GM23338 (cell line): ENCODE measurements at regions not wholly inside any gene's neighbourhood (a gene's known extent, or its start where the extent isn't known, plus 50 kb on each side); places are given as distances from the start of the nearest gene placed in this dataset.
A peak's percentile ranks its signal among the peaks of the same experiment; 100 is the strongest.

Experiments used
- ATAC-seq: fragments of 200-7000 bp; cut with Tn5 transposase; 3 replicates; pipeline ENCODE4 v1.9.1; 2020
- DNase-seq: peaks from one replicate; pipeline ENCODE4 v3.0.0-alpha.2; 2015; ENCODE audit warnings: low spot score
- H2AFZ ChIP-seq: fragments of 200-600 bp; sonication (generic); 2 replicates; pipeline ENCODE4 v1.8.0; 2016; ENCODE audit warnings: antibody characterized with exemption, mild to moderate bottlenecking, moderate library complexity
- H3F3A ChIP-seq: fragments of 200-600 bp; sonication (generic); replicated peaks from 2 replicates; pipeline ENCODE4 v1.8.0; 2017; ENCODE audit warnings: antibody characterized with exemption, mixed run types, low read depth
- H3K27ac ChIP-seq: fragments of 200-600 bp; sonication (generic); 2 replicates; pipeline ENCODE4 v1.6.1; 2016; ENCODE audit warnings: low read depth
- H3K27me3 ChIP-seq: fragments of 200-600 bp; sonication (generic); 2 replicates; pipeline ENCODE4 v1.8.0; 2016; ENCODE audit warnings: mild to moderate bottlenecking, mixed run types, moderate library complexity; ENCODE audit not compliant: insufficient read depth
- H3K36me3 ChIP-seq: fragments of 200-600 bp; sonication (generic); 2 replicates; pipeline ENCODE4 v1.8.0; 2016; ENCODE audit warnings: mild to moderate bottlenecking; ENCODE audit not compliant: insufficient read depth
- H3K4me1 ChIP-seq: fragments of 200-600 bp; sonication (generic); 2 replicates; pipeline ENCODE4 v1.8.0; 2016; ENCODE audit warnings: mild to moderate bottlenecking, moderate library complexity; ENCODE audit not compliant: insufficient read depth
- H3K4me2 ChIP-seq: fragments of 200-600 bp; sonication (generic); 2 replicates; pipeline ENCODE4 v1.7.1; 2017; ENCODE audit warnings: mixed run types
- H3K4me3 ChIP-seq: fragments of 200-600 bp; sonication (generic); 2 replicates; pipeline ENCODE4 v1.6.1; 2016; ENCODE audit warnings: mixed run types
- H3K79me2 ChIP-seq: fragments of 200-600 bp; sonication (generic); replicated peaks from 2 replicates; pipeline ENCODE4 v1.8.0; 2017; ENCODE audit warnings: mild to moderate bottlenecking; ENCODE audit not compliant: insufficient read depth
- H3K9me2 ChIP-seq: fragments of 200-600 bp; sonication (generic); 2 replicates; pipeline ENCODE4 v1.8.0; 2017; ENCODE audit not compliant: insufficient read depth
- H4K20me1 ChIP-seq: fragments of 200-600 bp; sonication (generic); replicated peaks from 2 replicates; pipeline ENCODE4 v1.8.0; 2017; ENCODE audit warnings: mild to moderate bottlenecking; ENCODE audit not compliant: insufficient read depth
- H3K27ac Mint-ChIP-seq: 2 replicates; pipeline ENCODE4 v1.8.0; 2020; ENCODE audit warnings: inconsistent platforms, mild to moderate bottlenecking, moderate library complexity, mixed read lengths
- H3K27me3 Mint-ChIP-seq: 3 replicates; pipeline ENCODE4 v1.8.0; 2022; ENCODE audit warnings: low read depth, mild to moderate bottlenecking, moderate library complexity, mixed read lengths, inconsistent platforms; ENCODE audit not compliant: insufficient read depth, poor library complexity
- H3K36me3 Mint-ChIP-seq: 3 replicates; pipeline ENCODE4 v1.8.0; 2021; ENCODE audit warnings: low read depth, mild to moderate bottlenecking, inconsistent platforms, moderate library complexity, mixed read lengths
- H3K4me1 Mint-ChIP-seq: 3 replicates; pipeline ENCODE4 v1.8.0; 2020; ENCODE audit warnings: mild to moderate bottlenecking, inconsistent platforms, mixed read lengths
- H3K4me3 Mint-ChIP-seq: 3 replicates; pipeline ENCODE4 v1.8.0; 2021; ENCODE audit warnings: moderate library complexity, mild to moderate bottlenecking, inconsistent platforms, mixed read lengths
- H3K9me3 Mint-ChIP-seq: 3 replicates; pipeline ENCODE4 v1.8.0; 2020; ENCODE audit warnings: moderate library complexity, mild to moderate bottlenecking, inconsistent platforms, mixed read lengths
- CREB1 ChIP-seq: fragments of 250-450 bp; sonication (Bioruptor Pico); IDR thresholded peaks from 2 replicates; pipeline ENCODE4 v1.5.0; 2020; ENCODE audit warnings: low read depth, mild to moderate bottlenecking, moderate library complexity
- EZH2 ChIP-seq: fragments of 200-600 bp; sonication (generic); IDR thresholded peaks from one replicate; pipeline ENCODE4 v1.8.0; 2017; ENCODE audit warnings: antibody characterized with exemption, mild to moderate bottlenecking, low read depth; ENCODE audit not compliant: unreplicated experiment
- EZH2phosphoT487 ChIP-seq: fragments of 200-600 bp; sonication (generic); IDR thresholded peaks from one replicate; pipeline ENCODE4 v1.8.1; 2018; ENCODE audit warnings: antibody characterized with exemption; ENCODE audit not compliant: unreplicated experiment
- JUNB ChIP-seq: IDR thresholded peaks from one replicate; pipeline ENCODE4 v1.6.1; 2016; ENCODE audit warnings: antibody characterized with exemption; ENCODE audit not compliant: unreplicated experiment
- STAT1 ChIP-seq: IDR thresholded peaks from one replicate; pipeline ENCODE4 v1.6.1; 2016; ENCODE audit warnings: antibody characterized with exemption; ENCODE audit not compliant: unreplicated experiment
- ZNF114 ChIP-seq: fragments of 250-450 bp; sonication (Bioruptor Pico); IDR thresholded peaks from 2 replicates; pipeline ENCODE4 v1.5.0; 2020; ENCODE audit warnings: mild to moderate bottlenecking, moderate library complexity
- ZNF331 ChIP-seq: fragments of 250-450 bp; sonication (Bioruptor Pico); IDR thresholded peaks from 2 replicates; pipeline ENCODE4 v1.5.0; 2020; ENCODE audit warnings: low read depth, mild to moderate bottlenecking, moderate library complexity
- TF ChIP-seq, protein P1 (sequence below): IDR thresholded peaks from 2 replicates; pipeline ENCODE4 v1.6.1; 2016; ENCODE audit warnings: antibody characterized with exemption
- TF ChIP-seq, protein P2 (sequence below): fragments of 250-450 bp; sonication (Bioruptor Pico); IDR thresholded peaks from 2 replicates; pipeline ENCODE4 v1.5.0; 2020; ENCODE audit warnings: mild to moderate bottlenecking, moderate library complexity
- TF ChIP-seq, protein P3 (sequence below): IDR thresholded peaks from one replicate; pipeline ENCODE4 v1.6.1; 2018; ENCODE audit warnings: antibody characterized with exemption; ENCODE audit not compliant: unreplicated experiment

DNA sequence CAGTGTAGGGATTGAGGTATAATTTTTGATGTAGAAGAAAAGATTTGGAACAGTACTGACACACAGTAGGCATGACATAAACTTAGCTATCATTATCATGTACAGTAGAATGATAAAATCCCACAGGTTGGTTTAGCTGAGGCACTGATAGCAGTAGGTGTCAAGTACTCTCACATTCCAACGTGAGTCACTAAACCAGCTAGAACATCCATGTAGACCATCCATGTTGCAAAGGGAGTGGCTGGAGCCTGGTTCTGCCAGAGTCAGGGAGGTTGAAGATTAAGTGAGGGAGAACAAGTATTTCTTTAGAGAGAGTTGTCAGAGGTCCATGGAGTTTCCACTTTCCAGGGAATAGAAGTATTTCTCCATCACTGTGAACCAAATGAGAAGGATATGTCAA is 157.2 kb upstream of the TMEM108 start:
- no peak overlapping the region for H2AFZ ChIP-seq
- H3K36me3 ChIP-seq, result no peaks in the 10 kb centered on the region
- DNase-seq, result no peak
- H3F3A ChIP-seq, result no peaks in the 10 kb centered on the region
- peaks cover 8% of the 10 kb centered on the region; the same call in 1 of the 2 replicates for H3K9me2 ChIP-seq
- H3K36me3 Mint-ChIP-seq, result no peaks in the 10 kb centered on the region
- peaks cover 3% of the 10 kb centered on the region for H3K27me3 Mint-ChIP-seq
- no peaks in the 10 kb centered on the region; the same call in 2 of the 3 replicates for H3K9me3 Mint-ChIP-seq
- no peak overlapping the region for H3K4me3 ChIP-seq
- no peaks in the 10 kb centered on the region for H3K4me1 ChIP-seq
- peaks cover 2% of the 10 kb centered on the region; the same call in 1 of the 3 replicates for H3K4me1 Mint-ChIP-seq
- no peaks in the 10 kb centered on the region for H4K20me1 ChIP-seq
- no peak for TF ChIP-seq EZH2phosphoT487
- no peak for TF ChIP-seq EZH2
- TF ChIP-seq, protein P1, sequence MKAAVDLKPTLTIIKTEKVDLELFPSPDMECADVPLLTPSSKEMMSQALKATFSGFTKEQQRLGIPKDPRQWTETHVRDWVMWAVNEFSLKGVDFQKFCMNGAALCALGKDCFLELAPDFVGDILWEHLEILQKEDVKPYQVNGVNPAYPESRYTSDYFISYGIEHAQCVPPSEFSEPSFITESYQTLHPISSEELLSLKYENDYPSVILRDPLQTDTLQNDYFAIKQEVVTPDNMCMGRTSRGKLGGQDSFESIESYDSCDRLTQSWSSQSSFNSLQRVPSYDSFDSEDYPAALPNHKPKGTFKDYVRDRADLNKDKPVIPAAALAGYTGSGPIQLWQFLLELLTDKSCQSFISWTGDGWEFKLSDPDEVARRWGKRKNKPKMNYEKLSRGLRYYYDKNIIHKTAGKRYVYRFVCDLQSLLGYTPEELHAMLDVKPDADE, result no peak
- TF ChIP-seq, protein P2, sequence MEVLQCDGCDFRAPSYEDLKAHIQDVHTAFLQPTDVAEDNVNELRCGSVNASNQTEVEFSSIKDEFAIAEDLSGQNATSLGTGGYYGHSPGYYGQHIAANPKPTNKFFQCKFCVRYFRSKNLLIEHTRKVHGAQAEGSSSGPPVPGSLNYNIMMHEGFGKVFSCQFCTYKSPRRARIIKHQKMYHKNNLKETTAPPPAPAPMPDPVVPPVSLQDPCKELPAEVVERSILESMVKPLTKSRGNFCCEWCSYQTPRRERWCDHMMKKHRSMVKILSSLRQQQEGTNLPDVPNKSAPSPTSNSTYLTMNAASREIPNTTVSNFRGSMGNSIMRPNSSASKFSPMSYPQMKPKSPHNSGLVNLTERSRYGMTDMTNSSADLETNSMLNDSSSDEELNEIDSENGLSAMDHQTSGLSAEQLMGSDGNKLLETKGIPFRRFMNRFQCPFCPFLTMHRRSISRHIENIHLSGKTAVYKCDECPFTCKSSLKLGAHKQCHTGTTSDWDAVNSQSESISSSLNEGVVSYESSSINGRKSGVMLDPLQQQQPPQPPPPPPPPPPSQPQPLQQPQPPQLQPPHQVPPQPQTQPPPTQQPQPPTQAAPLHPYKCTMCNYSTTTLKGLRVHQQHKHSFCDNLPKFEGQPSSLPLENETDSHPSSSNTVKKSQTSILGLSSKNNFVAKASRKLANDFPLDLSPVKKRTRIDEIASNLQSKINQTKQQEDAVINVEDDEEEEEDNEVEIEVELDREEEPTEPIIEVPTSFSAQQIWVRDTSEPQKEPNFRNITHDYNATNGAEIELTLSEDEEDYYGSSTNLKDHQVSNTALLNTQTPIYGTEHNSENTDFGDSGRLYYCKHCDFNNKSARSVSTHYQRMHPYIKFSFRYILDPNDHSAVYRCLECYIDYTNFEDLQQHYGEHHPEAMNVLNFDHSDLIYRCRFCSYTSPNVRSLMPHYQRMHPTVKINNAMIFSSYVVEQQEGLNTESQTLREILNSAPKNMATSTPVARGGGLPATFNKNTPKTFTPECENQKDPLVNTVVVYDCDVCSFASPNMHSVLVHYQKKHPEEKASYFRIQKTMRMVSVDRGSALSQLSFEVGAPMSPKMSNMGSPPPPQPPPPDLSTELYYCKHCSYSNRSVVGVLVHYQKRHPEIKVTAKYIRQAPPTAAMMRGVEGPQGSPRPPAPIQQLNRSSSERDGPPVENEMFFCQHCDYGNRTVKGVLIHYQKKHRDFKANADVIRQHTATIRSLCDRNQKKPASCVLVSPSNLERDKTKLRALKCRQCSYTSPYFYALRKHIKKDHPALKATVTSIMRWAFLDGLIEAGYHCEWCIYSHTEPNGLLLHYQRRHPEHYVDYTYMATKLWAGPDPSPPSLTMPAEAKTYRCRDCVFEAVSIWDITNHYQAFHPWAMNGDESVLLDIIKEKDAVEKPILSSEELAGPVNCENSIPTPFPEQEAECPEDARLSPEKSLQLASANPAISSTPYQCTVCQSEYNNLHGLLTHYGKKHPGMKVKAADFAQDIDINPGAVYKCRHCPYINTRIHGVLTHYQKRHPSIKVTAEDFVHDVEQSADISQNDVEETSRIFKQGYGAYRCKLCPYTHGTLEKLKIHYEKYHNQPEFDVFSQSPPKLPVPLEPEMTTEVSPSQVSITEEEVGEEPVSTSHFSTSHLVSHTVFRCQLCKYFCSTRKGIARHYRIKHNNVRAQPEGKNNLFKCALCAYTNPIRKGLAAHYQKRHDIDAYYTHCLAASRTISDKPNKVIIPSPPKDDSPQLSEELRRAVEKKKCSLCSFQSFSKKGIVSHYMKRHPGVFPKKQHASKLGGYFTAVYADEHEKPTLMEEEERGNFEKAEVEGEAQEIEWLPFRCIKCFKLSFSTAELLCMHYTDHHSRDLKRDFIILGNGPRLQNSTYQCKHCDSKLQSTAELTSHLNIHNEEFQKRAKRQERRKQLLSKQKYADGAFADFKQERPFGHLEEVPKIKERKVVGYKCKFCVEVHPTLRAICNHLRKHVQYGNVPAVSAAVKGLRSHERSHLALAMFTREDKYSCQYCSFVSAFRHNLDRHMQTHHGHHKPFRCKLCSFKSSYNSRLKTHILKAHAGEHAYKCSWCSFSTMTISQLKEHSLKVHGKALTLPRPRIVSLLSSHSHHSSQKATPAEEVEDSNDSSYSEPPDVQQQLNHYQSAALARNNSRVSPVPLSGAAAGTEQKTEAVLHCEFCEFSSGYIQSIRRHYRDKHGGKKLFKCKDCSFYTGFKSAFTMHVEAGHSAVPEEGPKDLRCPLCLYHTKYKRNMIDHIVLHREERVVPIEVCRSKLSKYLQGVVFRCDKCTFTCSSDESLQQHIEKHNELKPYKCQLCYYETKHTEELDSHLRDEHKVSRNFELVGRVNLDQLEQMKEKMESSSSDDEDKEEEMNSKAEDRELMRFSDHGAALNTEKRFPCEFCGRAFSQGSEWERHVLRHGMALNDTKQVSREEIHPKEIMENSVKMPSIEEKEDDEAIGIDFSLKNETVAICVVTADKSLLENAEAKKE (CRISPR knock-in tag), result no peak
- ATAC-seq, result no peak
- no peak overlapping the region for H3K27ac Mint-ChIP-seq
- H3K4me3 Mint-ChIP-seq, result no peak overlapping the region
- H3K79me2 ChIP-seq, result no peaks in the 10 kb centered on the region
- no peaks in the 10 kb centered on the region for H3K27me3 ChIP-seq
- no peak overlapping the region for H3K4me2 ChIP-seq
- no peak overlapping the region for H3K27ac ChIP-seq

DNA sequence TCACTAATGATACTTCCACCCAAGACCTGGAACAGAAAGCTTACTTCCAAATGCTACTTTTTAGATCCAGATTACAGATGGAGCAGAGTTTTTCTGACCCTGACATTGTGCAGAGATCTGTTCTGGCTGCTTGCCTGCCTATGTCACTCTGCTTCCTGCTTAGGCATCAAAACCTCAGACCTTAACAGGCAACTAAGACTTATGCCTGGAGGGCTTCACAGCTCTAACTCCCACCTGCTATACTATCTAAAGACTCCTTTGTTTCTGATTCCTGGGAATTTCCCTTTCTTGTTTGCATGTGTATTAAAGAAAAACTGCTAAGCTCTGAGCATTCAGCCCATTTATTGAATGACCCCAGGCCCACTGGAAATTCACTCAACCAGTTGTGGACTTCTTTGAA is 157.4 kb upstream of the NPHP3 start:
- ATAC-seq, result peak; percentile 78
- no peak overlapping the region for H3K4me3 Mint-ChIP-seq
- TF ChIP-seq EZH2, result no peak
- TF ChIP-seq STAT1, result no peak
- TF ChIP-seq, protein P3, sequence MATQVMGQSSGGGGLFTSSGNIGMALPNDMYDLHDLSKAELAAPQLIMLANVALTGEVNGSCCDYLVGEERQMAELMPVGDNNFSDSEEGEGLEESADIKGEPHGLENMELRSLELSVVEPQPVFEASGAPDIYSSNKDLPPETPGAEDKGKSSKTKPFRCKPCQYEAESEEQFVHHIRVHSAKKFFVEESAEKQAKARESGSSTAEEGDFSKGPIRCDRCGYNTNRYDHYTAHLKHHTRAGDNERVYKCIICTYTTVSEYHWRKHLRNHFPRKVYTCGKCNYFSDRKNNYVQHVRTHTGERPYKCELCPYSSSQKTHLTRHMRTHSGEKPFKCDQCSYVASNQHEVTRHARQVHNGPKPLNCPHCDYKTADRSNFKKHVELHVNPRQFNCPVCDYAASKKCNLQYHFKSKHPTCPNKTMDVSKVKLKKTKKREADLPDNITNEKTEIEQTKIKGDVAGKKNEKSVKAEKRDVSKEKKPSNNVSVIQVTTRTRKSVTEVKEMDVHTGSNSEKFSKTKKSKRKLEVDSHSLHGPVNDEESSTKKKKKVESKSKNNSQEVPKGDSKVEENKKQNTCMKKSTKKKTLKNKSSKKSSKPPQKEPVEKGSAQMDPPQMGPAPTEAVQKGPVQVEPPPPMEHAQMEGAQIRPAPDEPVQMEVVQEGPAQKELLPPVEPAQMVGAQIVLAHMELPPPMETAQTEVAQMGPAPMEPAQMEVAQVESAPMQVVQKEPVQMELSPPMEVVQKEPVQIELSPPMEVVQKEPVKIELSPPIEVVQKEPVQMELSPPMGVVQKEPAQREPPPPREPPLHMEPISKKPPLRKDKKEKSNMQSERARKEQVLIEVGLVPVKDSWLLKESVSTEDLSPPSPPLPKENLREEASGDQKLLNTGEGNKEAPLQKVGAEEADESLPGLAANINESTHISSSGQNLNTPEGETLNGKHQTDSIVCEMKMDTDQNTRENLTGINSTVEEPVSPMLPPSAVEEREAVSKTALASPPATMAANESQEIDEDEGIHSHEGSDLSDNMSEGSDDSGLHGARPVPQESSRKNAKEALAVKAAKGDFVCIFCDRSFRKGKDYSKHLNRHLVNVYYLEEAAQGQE, result no peak
- no peak for TF ChIP-seq JUNB
- TF ChIP-seq ZNF114 (CRISPR knock-in tag), result no peak
- TF ChIP-seq CREB1 (CRISPR knock-in tag), result no peak
- no peak for TF ChIP-seq EZH2phosphoT487
- no peak for TF ChIP-seq ZNF331 (CRISPR knock-in tag)

More for the DNA sequence above, 157.4 kb upstream of the NPHP3 start:
- H3K36me3 ChIP-seq, result no peaks in the 10 kb centered on the region
- H3K4me1 ChIP-seq, result no peaks in the 10 kb centered on the region
- H3K27me3 ChIP-seq, result no peaks in the 10 kb centered on the region
- no peak overlapping the region for H3K4me3 ChIP-seq
- H2AFZ ChIP-seq, result no peak overlapping the region
- Mint-ChIP-seq H3K27me3 (peaks cover 3% of the 10 kb centered on the region), H3K27ac (no peak overlapping the region), H3K9me3 (no peaks in the 10 kb centered on the region; the same call in 2 of the 3 replicates), H3K4me1 (peaks cover 2% of the 10 kb centered on the region; the same call in 1 of the 3 replicates), H3K36me3 (no peaks in the 10 kb centered on the region)
- H4K20me1 ChIP-seq, result no peaks in the 10 kb centered on the region
- no peak overlapping the region for H3K4me2 ChIP-seq
- no peaks in the 10 kb centered on the region for H3K79me2 ChIP-seq
- DNase-seq, result peak; percentile 39
- H3K9me2 ChIP-seq, result peaks cover 8% of the 10 kb centered on the region; the same call in 1 of the 2 replicates
- no peaks in the 10 kb centered on the region for H3F3A ChIP-seq
- no peak overlapping the region for H3K27ac ChIP-seq
